H1 (cell line): ENCODE measurements at regions not wholly inside any gene's neighbourhood (a gene's known extent, or its start where the extent isn't known, plus 50 kb on each side); places are given as distances from the start of the nearest gene placed in this dataset.

Source experiments
- CBX8 ChIP-seq: fragments of 300-800, 300-1000 bp; sonication (generic); IDR thresholded peaks from 2 replicates; pipeline ENCODE4 v1.7.1; 2016; ENCODE audit warnings: low read depth, low read length, borderline replicate concordance
- CHD2 ChIP-seq: IDR thresholded peaks from 2 replicates; pipeline ENCODE4 v1.6.1; 2012; ENCODE audit warnings: low read length, improper control_type of control experiment
- KDM4A ChIP-seq: IDR thresholded peaks from one replicate; pipeline ENCODE4 v1.7.1; 2012; ENCODE audit warnings: low read depth, mild to moderate bottlenecking, moderate library complexity, low read length, inconsistent platforms; ENCODE audit not compliant: severe bottlenecking
- SRF ChIP-seq: IDR thresholded peaks from 2 replicates; pipeline ENCODE4 v1.6.1; 2011; ENCODE audit warnings: mild to moderate bottlenecking, low read depth, low read length, moderate library complexity
- SUZ12 ChIP-seq: fragments of 200-600 bp; sonication (generic); IDR thresholded peaks from 2 replicates; pipeline ENCODE4 v1.6.1; 2012; ENCODE audit warnings: mild to moderate bottlenecking, inconsistent platforms, low read length, moderate library complexity, mixed read lengths

GRCh38 chr4:119684463-119684862 lies 55.9 kb upstream of the PDE5A start (continued):
- no peak for TF ChIP-seq SUZ12
- TF ChIP-seq CBX8 = no peak
- no peak for TF ChIP-seq KDM4A
- TF ChIP-seq CHD2 = no peak
- TF ChIP-seq SRF = no peak
